SKM-1 (cell line): ENCODE measurements at regions not wholly inside any gene's neighbourhood (a gene's known extent, or its start where the extent isn't known, plus 50 kb on each side); places are given as distances from the start of the nearest gene placed in this dataset.
"Not testable (repeated sequence)": the region's sequence is repeated elsewhere in the genome, so short reads cannot be mapped to it uniquely, and the experiment has no call there.

Source experiments
- DNase-seq: peaks from one replicate; lab custom pipeline; 2025; ENCODE audit not compliant: unreplicated experiment; lab: John Stamatoyannopoulos, UW

- no peak for DNase-seq
Observed at GRCh38 chr7:20083781-20084180, 133.4 kb downstream of the MACC1 start.

- no peak for DNase-seq
Observed at GRCh38 chr7:20079080-20079479, 138.1 kb downstream of the MACC1 start.

DNA sequence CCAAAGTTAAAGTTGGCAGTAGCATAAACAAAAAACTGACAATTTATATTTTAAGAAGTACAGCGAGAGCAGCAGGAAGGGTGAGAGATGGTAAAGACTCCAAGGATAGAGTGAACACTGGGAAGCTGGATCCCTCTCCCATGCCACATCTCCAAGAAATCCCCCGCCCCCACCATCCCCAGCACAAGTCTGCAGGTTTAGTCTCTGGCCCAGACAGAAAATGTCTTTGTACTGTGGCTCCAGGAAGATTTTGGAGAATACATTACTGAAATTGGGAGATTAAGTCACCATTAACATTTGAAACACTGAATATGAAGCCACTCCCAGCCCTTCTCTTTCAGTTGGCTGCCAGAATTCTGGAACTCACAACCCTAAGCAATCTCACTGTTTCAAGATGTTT, 140.3 kb downstream of the MACC1 start:
- DNase-seq = no peak

GRCh38 chr7:20075992-20076820, 141.0 kb downstream of the MACC1 start:
- DNase-seq = no peak

DNA sequence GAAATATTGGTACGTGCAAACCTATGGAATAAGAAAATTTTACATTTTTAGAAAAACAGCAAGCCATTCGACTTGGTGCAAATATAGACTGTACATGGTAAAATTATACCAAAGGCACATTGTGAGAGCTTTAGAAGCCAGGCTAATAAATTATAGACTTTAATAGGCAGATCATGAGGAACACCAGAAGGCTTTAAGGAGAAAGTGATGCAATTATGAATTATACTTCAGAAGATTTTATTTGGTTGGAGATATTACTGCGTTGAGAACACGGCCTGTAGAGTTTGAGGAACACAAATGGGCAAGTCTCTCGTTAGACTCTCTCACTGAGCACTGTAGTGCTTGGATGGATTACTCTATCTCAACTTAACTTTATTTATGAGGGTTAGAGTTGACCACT, 141.7 kb downstream of the MACC1 start:
- no peak for DNase-seq

- not testable (repeated sequence) for DNase-seq
Observed at GRCh38 chr7:20068004-20068403, 149.2 kb downstream of the MACC1 start.

GRCh38 chr7:20064974-20065862, 152.0 kb downstream of the MACC1 start:
- no peak for DNase-seq

- DNase-seq = no peak
Observed at GRCh38 chr7:20064181-20064970, 152.8 kb downstream of the MACC1 start.

- no peak for DNase-seq
Observed at GRCh38 chr7:20063644-20064043, 153.5 kb downstream of the MACC1 start.

GRCh38 chr7:20062932-20063331, 154.3 kb downstream of the MACC1 start:
- DNase-seq = no peak

- DNase-seq = no peak
Observed at GRCh38 chr7:20053334-20054104, 163.7 kb downstream of the MACC1 start.

DNA sequence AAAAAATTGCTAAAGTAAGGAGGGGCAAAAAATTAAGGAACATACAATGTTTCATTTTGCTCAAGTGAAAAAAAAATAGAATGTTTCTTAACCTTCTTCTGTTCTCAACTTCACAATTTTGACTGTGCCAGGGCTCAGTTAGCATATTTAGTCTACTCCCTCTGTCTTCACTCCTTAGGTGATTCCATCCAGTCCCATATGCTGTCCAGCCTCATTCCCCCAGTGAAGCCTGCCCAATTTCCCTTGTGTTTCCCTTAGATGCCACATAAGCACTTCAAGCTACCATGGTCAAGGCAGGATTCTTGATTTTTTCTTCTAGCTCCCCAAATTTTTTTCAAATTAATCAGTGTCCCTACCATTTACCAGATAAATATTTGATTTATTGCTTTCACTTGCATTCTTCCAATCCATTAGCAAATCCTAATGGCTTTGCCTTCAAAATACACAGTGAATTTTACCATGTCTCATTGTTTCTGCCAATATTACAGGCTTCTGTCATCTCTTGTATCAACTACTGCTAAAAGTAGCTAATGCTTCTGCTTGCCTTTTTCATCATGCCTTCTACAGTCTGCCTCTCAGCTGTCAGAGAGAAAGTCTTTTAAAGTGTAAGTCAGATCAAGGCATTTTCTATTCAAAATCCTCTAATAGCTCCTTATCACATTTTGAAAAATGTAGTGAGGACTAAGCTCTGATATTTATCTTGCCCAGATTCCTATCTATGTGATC, 166.8 kb downstream of the MACC1 start:
- no peak for DNase-seq

DNA sequence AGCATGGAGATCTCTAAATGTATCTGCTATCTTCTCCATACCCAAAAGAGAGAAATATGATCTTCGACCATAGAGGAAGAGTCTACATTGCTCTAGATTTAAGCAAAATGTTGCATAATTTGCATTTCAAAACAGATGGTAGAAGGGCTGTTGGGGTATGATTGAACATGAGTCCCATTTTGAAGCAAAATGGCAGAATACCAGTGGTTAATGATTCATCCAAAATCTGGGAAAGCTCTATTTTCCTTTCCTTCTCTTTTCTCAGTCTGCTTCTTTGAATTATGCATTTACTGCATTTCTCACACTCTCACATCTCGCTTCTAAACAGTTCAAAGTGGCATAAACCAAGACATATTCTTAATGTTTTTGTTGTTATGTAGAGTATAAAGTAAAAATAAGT, 178.5 kb downstream of the MACC1 start:
- no peak for DNase-seq

DNA sequence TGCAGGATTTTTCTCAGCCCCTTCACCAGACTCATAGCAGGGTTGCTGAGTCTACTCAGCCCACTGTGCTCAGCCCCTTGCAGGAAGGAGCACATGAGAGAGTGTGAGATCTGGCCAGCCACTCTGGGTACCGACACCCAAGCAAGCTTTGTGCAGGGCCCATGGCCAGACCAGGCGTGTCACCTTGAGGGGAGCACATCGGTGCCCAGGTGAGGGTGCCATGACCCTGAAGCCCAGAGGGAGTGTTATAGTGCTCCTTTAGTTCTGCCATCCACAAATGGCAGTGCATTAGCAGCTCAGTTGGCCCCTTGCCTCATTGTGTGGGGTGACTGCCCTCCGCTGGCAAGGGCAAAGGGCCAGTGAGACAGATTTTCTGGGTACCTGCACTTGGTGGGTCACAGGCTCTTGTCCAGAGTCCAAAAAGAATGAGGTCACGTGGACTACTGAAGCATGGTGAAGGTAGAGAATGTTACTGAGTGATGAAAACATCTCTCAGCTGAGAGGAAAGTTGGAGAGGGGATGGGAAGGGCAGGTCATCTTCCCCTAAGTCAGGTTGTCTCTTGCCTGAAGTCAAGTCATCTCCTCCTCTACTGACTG, 181.8 kb downstream of the MACC1 start:
- DNase-seq = no peak

DNA sequence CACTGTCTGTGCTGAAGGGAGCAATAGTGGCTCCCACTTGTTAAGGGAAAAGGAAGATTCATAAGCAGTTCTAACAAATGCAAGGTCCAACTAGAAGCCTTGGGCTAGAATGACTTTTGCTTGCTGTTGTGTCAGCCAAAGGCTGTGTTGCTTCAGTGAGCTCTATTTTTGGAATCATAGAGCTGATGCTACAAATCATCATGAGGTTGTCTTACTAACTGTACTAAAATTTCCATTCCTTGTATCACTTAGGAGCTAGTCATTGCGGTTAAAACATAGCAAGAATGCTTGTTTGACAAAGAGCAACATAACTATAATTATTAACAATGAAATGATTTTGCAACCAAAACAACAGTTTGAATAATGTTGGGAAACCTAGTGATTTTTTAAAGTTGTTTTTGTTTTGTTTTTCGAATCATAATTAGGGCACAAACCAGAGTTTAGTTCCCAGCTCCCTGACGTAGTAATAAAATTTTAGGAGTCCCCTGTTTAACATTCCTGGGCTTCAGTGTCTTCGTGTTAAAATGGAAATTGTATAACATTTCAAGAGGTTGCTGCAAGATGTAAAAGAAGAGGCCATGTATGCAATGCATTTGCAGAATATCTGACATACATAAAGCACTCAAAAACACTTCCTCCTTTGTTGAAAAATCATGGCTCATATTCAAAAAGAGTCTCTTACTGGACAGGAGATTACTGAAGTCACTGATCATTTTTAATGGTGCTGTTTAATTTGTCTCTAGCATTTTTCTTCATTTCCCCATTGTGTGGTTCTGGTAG, 183.4 kb downstream of the MACC1 start:
- DNase-seq = no peak

GRCh38 chr7:20032741-20033140, 184.4 kb downstream of the MACC1 start:
- no peak for DNase-seq

GRCh38 chr7:20030915-20031362, 186.2 kb downstream of the MACC1 start:
- DNase-seq = no peak

DNA sequence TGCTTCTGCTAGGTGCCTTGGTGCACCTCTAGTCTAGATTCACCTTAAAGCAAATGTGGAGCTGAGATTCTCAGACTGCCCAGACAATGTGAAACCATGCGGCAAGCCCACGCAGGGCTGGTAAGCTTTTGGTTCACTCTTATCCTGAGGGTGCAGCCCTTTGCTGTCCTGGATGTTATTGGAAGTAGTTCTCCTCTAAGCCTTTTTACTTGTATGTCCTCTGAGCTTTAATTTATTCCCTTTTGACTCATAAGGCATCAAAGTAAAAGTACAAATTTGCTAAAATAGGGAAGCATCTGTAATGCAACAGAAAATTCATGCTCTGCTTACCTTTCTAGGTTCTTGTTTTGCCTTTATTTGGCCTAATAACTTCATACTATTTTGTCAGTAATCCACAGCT, 186.8 kb downstream of the MACC1 start:
- no peak for DNase-seq

GRCh38 chr7:20026762-20027161, 190.4 kb downstream of the MACC1 start:
- DNase-seq = no peak
